Type B pancreatic cell (in vitro differentiated cells): ENCODE measurements at regions not wholly inside any gene's neighbourhood (a gene's known extent, or its start where the extent isn't known, plus 50 kb on each side); places are given as distances from the start of the nearest gene placed in this dataset.

ENCODE experiments used
- DNase-seq: peaks from one replicate; pipeline ENCODE4 v3.0.0; 2021; ENCODE audit warnings: mixed read lengths; ENCODE audit not compliant: unreplicated experiment; ENCODE audit errors: extremely low spot score
- H3K27ac Mint-ChIP-seq: 2 replicates; pipeline ENCODE4 v1.8.0; 2021; ENCODE audit warnings: mild to moderate bottlenecking, mixed read lengths
- H3K27me3 Mint-ChIP-seq: 2 replicates; pipeline ENCODE4 v1.8.0; 2021; ENCODE audit warnings: mixed read lengths
- H3K36me3 Mint-ChIP-seq: 2 replicates; pipeline ENCODE4 v1.8.0; 2021; ENCODE audit warnings: mixed read lengths
- H3K4me1 Mint-ChIP-seq: one replicate; pipeline ENCODE4 v1.8.0; 2021; ENCODE audit warnings: mixed read lengths; ENCODE audit not compliant: unreplicated experiment
- H3K4me3 Mint-ChIP-seq: 2 replicates; pipeline ENCODE4 v1.8.0; 2021; ENCODE audit warnings: mild to moderate bottlenecking, mixed read lengths
- H3K9me3 Mint-ChIP-seq: 2 replicates; pipeline ENCODE4 v1.8.0; 2021; ENCODE audit warnings: mixed read lengths
- TF ChIP-seq, protein P1 (sequence below): fragments of 200-600 bp; sonication (generic); conservative IDR thresholded peaks from 2 replicates; pipeline ENCODE4 v1.5.0; 2021; ENCODE audit warnings: antibody characterized with exemption, mild to moderate bottlenecking

GRCh38 chr5:61948151-61948550, 357.9 kb upstream of the KIF2A start:
- Mint-ChIP-seq H3K4me3 (no peak overlapping the region), H3K4me1 (no peaks in the 10 kb centered on the region), H3K27me3 (no peaks in the 10 kb centered on the region), H3K36me3 (no peaks in the 10 kb centered on the region), H3K27ac (no peak overlapping the region), H3K9me3 (no peaks in the 10 kb centered on the region)
- DNase-seq = no peak
- TF ChIP-seq, protein P1, sequence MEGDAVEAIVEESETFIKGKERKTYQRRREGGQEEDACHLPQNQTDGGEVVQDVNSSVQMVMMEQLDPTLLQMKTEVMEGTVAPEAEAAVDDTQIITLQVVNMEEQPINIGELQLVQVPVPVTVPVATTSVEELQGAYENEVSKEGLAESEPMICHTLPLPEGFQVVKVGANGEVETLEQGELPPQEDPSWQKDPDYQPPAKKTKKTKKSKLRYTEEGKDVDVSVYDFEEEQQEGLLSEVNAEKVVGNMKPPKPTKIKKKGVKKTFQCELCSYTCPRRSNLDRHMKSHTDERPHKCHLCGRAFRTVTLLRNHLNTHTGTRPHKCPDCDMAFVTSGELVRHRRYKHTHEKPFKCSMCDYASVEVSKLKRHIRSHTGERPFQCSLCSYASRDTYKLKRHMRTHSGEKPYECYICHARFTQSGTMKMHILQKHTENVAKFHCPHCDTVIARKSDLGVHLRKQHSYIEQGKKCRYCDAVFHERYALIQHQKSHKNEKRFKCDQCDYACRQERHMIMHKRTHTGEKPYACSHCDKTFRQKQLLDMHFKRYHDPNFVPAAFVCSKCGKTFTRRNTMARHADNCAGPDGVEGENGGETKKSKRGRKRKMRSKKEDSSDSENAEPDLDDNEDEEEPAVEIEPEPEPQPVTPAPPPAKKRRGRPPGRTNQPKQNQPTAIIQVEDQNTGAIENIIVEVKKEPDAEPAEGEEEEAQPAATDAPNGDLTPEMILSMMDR = no peak

GRCh38 chr5:61949054-61949678, 356.8 kb upstream of the KIF2A start:
- no peaks in the 10 kb centered on the region for H3K4me1 Mint-ChIP-seq
- no peaks in the 10 kb centered on the region for H3K36me3 Mint-ChIP-seq

GRCh38 chr5:61949679-61950435, 356.1 kb upstream of the KIF2A start:
- H3K27me3 Mint-ChIP-seq = no peaks in the 10 kb centered on the region

More at GRCh38 chr5:61949054-61949678, 356.8 kb upstream of the KIF2A start:
- no peaks in the 10 kb centered on the region for H3K27me3 Mint-ChIP-seq
- H3K27ac Mint-ChIP-seq = no peak overlapping the region
- no peak for DNase-seq
- no peak overlapping the region for H3K4me3 Mint-ChIP-seq
- TF ChIP-seq, protein P1 = no peak
- H3K9me3 Mint-ChIP-seq = no peaks in the 10 kb centered on the region

DNA sequence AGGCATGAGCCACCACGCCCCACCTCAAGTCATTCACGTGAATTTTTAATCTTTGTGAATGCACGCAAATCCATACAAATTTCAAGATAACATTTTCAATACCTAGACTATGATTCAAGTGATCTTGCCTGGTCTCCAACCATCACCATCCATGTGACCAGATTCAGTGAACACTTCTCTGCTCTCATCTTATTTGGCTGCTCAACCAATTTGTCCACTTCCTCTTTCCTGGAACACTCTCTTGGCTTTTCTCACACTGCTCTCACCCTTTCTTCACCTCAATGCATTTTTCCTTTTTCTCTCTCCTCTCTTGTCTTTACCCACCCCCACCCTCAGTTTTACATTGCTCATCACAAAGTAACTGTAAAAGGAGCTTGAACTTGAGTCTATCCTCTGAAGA, 354.7 kb upstream of the KIF2A start:
- no peak overlapping the region for H3K4me3 Mint-ChIP-seq
- no peaks in the 10 kb centered on the region for H3K4me1 Mint-ChIP-seq
- H3K36me3 Mint-ChIP-seq = no peaks in the 10 kb centered on the region
- no peaks in the 10 kb centered on the region for H3K9me3 Mint-ChIP-seq
- peaks cover 2% of the 10 kb centered on the region for H3K27me3 Mint-ChIP-seq
- TF ChIP-seq, protein P1 = no peak
- H3K27ac Mint-ChIP-seq = no peak overlapping the region
- no peak for DNase-seq

More at GRCh38 chr5:61949679-61950435, 356.1 kb upstream of the KIF2A start:
- Mint-ChIP-seq H3K27ac (no peak overlapping the region), H3K4me3 (no peak overlapping the region), H3K36me3 (no peaks in the 10 kb centered on the region), H3K4me1 (no peaks in the 10 kb centered on the region), H3K9me3 (no peaks in the 10 kb centered on the region)
- no peak for DNase-seq
- TF ChIP-seq, protein P1 = no peak

DNA sequence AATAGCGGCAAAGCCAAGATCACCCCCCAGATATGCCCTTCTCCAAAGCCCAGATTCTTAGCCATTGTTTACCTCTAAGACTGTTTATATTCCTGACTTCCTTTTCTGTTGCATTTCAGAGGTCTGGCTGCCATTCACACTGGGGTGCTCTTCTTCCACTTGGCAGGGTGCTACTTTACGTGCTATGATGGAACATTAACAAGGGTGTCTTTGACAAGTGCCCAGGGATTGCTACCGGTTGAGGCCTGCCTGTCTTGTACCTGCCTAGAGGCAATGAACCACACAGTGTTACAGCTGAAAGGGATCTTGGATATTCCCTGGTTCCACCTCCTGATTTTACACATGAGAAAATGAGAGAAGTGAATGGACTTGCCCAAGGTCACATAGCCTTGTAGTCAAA, 352.1 kb upstream of the KIF2A start:
- no peak for DNase-seq
- no peaks in the 10 kb centered on the region for H3K9me3 Mint-ChIP-seq
- TF ChIP-seq, protein P1 = no peak
- peaks cover 2% of the 10 kb centered on the region for H3K27me3 Mint-ChIP-seq
- H3K4me3 Mint-ChIP-seq = no peak overlapping the region
- no peak overlapping the region for H3K27ac Mint-ChIP-seq
- H3K4me1 Mint-ChIP-seq = no peaks in the 10 kb centered on the region
- H3K36me3 Mint-ChIP-seq = no peaks in the 10 kb centered on the region
